HG03439 (cell line): ENCODE measurements at regions not wholly inside any gene's neighbourhood (a gene's known extent, or its start where the extent isn't known, plus 50 kb on each side); places are given as distances from the start of the nearest gene placed in this dataset.

ENCODE experiments used
- ATAC-seq: cut with Tn5 transposase; IDR thresholded peaks from one replicate; pipeline ENCODE4 v1.9.1; 2021; ENCODE audit warnings: mild to moderate bottlenecking, moderate library complexity; ENCODE audit not compliant: unreplicated experiment

DNA sequence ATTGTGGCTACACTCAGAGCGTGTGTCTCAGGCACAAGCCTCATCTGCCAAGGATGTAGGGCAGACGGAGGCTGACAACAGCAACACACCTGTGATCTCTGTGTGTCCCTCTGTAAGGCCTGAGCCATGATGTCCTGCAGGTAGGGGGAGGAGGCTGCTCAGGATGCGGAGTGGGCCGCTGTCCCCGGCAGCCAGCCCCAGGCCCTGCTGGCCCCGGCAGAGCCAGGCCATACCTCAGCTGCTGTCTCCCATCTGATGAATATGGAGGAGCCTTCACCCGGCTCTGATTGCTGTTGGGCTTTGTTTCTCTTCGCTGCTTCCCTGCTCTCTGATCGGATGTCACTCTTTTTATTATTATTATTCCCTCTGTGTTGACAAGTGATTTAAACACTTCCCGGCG is 83.6 kb upstream of the NCAM1 start:
- no peak for ATAC-seq

DNA sequence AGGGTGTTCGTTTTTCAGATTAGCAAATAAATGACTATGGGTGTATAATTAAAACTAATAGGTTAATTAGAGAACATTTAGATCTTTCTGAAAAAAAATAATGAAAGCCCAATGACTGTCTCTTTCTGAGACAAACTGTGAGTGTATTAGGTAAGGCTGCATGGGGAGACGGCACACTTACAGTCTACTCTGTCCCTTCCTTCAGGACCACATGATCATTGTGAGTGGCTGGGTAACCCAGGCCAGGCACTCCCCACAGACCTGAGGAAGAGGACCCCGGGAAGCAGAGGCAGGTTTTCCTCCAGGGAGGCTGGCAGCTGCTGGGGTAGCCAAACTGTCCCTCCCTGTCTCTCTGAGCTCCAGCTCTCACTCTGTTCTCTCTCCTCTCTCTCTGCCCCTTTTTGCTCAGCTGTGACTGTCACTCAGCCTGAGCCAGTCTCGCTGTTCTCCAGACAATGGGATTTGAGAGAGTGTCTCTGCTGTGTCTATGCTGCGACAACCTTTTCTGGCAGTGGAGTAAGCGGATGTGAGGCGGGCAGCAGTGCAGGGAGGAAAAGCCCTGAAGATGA is 83.1 kb upstream of the NCAM1 start:
- ATAC-seq = no peak

DNA sequence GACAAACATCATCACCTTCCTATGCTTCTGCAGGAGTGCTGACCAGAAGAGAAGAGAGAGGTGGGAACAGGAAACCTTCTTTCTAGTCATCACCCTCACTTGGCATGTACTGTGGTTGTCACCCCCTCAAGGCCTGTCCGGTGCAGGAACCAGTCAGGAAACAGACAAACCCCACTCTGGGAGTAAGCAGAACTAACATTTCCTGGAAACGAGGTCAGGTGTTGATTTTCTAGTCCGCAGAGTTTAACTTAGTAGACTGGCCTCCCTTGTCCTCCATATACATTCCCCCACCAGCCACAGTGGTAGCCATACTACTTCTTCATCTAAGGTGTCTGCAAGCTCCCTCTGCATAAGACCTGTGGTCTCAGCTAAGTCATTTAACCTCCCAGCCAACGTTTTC is 80.7 kb upstream of the NCAM1 start:
- no peak for ATAC-seq

DNA sequence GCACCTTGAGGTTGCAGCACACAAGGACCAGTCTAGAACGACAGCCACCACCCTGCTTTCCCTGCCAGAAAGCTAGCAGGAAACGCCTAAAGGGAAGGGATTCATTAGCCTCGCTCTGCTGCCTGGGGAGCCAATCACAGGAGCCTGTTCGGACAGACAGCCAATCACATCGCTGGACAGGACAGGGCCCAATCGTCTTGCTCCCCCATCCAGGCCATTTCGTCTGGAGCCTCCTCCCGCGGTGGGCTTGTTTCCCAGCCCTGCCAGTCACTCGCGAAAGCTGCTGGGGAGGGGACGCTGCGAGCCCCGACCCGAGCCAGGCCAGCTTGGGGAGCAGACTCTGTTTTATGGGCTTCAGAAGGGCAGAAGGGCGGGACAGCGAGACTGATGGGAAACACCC is 79.8 kb upstream of the NCAM1 start:
- no peak for ATAC-seq

DNA sequence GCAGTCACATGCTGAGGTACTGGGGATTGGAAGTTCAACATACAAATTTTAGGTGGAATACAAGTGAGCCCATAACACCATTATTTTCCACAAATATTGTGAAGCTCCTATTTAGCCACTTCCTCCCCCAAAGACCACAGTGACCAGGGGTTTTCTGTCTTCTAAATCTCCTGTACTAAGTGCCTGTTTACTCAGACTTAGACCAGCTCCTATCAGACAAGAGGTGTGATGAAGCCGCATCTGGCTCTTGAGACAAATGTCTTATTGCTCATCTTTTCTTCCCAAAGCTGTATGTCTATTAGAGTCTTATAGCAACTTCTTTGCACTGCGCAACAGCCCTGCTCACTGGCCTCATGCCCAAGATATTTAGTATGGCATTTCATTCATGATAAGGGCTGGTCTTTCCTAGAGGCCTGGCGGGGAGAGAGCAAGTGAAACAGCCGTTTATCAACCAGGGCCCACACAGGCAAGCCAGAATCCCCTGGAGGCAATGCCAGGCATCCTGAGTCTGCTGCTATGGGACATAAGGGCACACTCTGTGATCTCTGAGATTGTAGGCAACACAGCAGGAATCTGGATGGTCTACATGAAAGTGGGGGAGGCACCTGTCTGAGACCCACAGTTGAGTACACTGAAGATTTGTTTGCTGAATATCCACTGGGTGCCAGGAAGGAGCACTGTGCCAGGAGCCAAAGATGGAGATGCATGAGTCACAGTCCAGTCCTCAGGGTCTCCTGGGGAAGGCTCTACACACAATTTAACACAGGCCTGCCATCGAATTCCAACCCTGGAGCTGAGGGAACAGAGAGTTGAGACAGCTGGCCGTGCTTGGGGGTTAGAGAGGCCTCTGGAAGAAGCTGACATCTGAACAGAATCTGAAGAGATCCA is 78.5 kb upstream of the NCAM1 start:
- ATAC-seq = no peak

DNA sequence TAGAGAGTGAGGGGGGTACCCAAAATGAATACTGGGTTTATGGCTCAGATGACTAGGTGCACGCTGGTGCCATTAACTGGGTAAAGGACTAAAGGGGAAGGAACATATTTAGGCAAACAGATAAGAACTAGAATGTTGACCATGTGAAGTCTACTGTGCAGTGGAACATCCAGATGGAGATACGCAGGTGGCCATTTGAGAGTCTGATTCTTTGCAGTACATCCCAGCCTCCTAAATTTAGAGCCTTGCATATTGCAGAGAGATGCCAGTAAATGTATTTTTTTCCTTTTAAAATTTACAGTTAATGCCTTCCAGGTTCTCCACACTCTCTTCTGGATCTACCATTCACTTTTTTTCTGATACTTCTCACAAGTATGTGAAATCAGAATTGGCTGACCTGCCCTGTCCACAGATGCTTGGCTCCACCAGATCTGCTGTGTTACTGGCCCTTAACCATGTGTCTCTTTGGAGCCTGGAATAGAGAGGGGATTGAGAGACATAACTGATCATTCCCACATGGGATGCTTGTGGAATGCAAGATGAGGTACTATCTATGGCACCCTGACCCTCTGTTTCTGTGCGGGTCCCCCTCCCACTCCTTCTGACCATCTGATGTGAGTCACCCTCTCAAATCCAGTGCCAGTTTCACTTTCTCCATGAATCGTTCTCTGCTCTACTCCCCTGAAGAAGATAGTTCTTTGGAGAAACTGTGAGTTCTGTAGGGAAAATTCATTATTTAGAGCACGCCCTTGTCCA is 77.0 kb upstream of the NCAM1 start:
- ATAC-seq = no peak

DNA sequence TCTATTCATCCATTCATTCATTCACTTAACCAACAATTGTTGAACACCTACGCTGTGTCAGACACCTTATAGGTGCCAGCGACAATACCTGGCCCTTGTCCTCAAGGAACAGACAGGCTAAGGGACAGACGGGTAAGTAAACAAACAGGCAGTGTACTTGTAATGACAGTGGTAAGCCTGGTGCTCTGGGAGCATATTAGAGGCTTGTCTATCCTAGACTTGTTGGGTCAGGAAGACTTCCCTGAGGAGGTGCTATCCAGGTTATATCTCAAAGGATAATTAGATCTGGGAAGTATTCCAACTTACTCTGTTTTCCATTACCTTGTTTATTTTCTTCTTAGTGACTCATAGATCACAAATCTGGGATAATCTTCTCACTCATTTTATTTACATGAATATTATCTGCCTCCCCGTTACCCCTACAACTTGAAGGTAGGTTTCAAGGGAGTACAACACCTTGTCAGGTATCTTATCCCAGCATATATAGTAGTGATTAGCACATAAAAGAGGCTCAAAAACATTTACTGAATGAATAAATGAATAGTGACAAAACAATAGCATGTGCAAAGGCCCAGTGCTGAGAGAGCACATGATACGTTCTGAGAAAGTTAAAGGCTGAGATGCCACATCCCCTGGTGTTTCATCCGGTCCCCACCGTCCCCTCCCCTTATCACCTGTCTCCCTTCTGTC is 75.3 kb upstream of the NCAM1 start:
- ATAC-seq = no peak

DNA sequence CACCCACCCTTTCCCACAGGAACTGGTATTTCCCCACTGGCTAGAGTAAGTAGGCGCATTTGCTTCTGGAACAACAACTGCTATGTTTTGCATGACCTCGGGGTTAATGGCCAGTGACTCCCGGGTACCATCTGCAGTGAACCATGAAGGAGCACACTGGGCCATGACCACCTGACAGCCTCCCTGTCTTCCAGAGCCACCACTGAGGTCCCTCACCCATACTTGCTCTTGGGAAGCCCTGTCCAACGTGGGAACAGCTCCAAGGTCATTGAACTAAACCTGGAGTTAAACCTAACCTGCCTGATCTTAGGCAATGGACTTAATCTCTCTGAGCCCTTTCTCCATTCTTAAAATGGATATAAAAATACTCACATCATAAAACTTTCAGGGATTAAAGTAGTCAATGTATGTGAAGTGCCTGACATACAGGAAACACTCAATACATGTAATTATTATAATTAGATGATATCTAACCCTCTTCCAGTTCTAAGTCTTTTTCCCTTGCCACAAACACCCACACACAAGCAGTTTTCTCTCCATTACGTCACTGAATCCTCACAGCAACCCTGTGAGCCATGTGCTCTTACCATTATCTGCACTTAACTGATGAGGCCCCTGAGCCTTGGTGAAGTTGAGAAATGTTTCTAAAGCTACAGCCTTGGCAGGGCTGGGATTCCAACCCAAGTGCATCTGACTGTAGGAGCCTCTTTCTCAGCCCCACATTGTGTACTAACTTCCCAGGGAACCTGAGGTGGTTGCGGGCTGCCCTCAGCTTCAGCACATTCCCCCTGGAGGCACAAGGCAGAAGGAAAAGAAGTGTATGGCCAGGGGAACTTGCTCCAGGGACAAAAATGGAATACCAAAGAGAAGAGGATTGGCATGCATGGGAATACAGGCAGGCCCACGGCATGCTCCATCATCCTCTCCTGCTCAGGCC is 74.5 kb upstream of the NCAM1 start:
- ATAC-seq = no peak

DNA sequence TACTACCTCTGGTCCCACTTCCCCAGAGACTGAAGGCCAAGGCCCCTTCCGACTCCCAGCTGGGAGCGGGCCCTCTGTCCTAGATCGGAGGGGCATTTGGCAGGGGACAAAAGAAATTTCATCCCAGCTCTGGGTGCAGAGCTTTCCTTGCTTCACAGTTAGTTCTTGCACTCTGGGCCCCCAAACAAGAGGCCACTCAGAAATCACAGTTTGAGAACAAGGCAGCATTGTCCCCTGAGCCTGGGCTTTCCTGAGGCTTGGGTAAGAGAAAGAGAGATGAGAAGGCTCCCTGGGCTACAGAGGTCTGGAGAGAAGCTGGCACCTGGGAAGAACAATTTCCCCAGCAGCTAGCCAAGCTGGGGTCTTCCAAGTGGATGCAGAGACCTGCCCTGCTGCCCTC is 71.8 kb upstream of the NCAM1 start:
- no peak for ATAC-seq

DNA sequence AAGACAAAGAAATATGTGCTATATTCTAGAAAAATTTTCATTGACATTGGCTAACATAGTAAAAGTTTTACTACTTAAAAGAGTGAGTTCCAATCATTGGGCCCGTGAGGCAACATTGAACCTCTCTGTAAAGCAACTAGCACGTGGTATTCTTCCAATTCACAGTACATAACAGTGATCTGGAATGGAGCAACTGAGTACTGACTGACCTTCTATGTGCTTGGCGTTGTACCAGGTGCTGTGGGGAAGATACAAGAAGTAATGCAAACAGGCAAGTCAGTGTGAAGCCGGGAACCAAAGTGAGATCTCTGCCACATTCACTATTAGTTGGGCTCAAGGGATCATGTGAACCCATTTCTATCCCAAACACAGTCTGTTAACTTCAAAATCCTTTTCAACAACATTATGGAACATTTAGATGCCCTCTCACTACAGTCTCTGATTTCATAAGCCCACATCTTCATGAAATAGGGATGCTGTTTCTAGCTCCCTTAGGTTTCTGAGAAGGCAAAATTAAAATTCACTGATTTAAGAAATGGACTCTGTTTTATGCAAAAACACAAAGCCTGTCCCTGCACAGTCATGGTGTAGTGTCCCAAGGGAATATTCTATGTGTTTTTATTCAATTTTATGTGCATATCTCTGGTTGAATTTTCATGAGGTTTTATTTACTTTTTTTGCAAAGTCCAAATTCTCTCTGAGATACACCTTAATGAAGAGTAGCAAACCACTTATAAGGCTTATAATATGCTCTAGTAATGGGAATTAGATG is 61.8 kb upstream of the NCAM1 start:
- no peak for ATAC-seq

DNA sequence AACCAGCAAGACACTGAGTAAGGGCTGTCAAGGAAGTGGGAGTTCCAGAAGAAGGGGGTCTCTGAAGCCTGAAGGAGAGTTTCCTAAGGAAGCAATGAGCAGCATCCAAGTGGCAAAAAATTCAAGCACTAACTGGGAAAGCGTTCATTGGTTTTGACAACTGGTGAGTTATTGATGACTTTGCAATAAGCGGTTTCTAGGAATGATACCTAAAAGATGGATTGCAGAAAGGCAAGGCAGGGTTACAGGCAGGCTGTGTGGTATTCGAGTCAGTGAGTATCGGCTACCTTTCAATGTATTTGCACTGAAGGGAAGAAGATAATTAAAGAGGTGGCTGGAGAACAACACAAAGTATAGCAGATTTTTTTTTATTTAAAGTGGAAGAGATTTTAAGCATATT is 59.3 kb upstream of the NCAM1 start:
- ATAC-seq = no peak

DNA sequence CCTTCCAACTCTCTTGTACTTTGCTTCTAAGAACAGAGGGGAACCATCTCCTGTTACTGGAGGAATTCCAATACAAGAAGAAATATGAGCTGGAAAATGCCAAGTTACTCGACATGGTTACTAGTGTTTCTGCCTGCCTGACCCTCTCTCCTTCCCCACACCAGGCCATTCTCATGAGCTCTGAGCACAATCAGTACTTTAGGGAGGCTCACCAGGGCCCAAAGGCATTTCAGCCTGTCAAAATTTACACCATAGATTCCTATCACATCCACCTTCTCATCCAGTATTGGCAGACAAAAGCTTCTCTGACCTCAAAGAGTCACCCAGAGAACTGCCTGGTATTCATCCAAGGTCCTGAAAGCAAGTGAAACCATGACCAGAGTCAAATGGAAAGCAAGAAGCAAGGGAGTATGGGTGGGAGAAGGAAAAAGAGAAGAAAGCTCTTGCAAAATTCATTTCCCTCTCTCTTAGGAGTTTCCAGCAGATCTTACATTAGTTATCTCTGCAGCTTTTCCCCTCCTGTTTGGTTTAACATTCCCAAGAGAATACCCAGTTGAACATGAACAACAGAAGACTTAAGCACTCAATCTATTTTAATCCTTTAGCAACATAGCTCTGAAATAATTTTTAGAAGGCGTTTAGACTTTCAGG is 58.7 kb upstream of the NCAM1 start:
- ATAC-seq = no peak

DNA sequence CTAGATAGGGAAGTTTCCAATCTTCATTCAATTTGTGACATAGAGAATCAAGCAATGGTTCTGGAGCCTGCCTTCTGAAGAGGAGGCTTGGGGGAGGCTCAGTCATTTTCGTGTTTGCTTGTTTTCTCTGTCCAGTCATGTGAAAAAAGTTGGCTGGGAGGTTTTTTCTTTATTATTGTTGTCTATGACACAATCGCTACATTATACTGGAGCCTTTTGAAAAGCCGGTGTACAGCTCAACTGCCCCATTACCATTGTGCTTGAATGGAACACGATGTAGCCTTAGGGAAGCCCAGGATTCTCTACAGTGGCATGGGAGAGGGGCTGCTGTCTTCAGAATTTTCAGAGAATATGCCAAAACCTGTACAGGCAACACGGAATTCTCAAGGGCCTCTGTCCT is 57.9 kb upstream of the NCAM1 start:
- no peak for ATAC-seq

DNA sequence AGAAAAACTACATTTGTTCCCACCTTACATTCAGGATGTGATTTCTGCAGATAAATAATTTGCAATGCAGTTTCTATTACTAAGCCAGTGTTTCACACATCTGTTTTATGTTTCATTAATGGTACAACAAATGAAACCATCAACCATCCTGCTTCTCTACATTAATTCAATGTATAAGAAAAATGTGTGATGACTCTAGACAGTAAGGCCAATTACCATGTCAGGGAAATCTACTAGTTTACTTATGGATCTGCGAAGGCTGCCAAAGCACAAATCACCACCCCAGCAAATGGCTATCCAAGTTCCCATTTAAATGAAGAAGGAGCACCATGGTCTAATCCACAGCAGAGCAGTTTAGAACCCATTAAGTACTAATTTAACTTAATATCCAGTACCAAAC is 50.1 kb upstream of the NCAM1 start:
- ATAC-seq = no peak
